ENCODE measurements at regions not wholly inside any gene's neighbourhood (a gene's known extent, or its start where the extent isn't known, plus 50 kb on each side); places are given as distances from the start of the nearest gene placed in this dataset.
"Not testable (repeated sequence)": the region's sequence is repeated elsewhere in the genome, so short reads cannot be mapped to it uniquely, and the experiment has no call there.

GRCh38 chr9:38969480-38969879, 249.5 kb upstream of the FAM240B start:
- TF ChIP-seq, protein P1, sequence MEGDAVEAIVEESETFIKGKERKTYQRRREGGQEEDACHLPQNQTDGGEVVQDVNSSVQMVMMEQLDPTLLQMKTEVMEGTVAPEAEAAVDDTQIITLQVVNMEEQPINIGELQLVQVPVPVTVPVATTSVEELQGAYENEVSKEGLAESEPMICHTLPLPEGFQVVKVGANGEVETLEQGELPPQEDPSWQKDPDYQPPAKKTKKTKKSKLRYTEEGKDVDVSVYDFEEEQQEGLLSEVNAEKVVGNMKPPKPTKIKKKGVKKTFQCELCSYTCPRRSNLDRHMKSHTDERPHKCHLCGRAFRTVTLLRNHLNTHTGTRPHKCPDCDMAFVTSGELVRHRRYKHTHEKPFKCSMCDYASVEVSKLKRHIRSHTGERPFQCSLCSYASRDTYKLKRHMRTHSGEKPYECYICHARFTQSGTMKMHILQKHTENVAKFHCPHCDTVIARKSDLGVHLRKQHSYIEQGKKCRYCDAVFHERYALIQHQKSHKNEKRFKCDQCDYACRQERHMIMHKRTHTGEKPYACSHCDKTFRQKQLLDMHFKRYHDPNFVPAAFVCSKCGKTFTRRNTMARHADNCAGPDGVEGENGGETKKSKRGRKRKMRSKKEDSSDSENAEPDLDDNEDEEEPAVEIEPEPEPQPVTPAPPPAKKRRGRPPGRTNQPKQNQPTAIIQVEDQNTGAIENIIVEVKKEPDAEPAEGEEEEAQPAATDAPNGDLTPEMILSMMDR (IDR thresholded peaks at IDR 0.05; ENCODE audit: insufficient read depth, low read depth, low read length), result not testable (repeated sequence)
- not testable (repeated sequence) for TF ChIP-seq EZH2 (IDR thresholded peaks at IDR 0.05; ENCODE audit: insufficient read depth, low read length)
